ENCODE measurements at regions not wholly inside any gene's neighbourhood (a gene's known extent, or its start where the extent isn't known, plus 50 kb on each side); places are given as distances from the start of the nearest gene placed in this dataset.

- no peak for TF ChIP-seq CTCF (IDR thresholded peaks at IDR 0.05; ENCODE audit: extremely low read depth, insufficient read depth, missing control alignments)
Observed at GRCh38 chr5:30405821-30406220, 787.7 kb upstream of the CDH6 start.

DNA sequence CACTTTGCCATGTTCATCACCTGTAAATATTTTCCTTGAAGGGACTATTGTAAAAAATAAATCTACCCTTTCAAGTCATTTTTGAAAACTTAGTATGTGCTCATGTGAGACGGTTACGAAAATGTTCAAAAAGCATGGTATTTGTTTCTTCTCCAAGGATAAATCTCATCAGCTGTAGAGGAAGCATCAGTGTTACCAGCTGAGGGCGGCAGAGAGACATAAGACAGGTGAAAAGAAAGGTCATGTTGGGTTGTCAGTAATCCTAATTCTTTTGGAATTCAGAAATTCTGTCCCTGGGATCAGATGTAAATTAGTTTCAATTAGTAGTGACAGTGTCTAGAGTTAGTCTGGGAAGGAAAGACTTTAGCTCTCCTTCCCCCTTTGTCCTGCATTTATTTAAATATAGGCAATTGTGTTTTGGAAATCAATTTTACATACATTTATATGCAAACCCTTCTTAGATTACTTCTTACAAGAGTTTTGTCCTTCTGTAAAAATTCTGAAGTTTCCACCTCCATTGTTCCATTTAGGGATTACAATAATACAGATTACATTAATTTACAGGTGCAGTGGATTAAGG lies 791.9 kb upstream of the CDH6 start:
- in situ Hi-C loops (cut with MboI; ENCODE audit: low pct_unique_long_range_greater_than_20kb, low sequenced_read_pairs, unreplicated experiment): no loop called here
- peak; percentile 54 for TF ChIP-seq CTCF (IDR thresholded peaks at IDR 0.05; ENCODE audit: extremely low read depth, insufficient read depth, missing control alignments)
- no peak for DNase-seq (ENCODE audit: low spot score)

More at GRCh38 chr5:30405821-30406220, 787.7 kb upstream of the CDH6 start:
- DNase-seq (ENCODE audit: low spot score): no peak
- in situ Hi-C loops (cut with MboI; ENCODE audit: low pct_unique_long_range_greater_than_20kb, low sequenced_read_pairs, unreplicated experiment): no loop called here

GRCh38 chr5:30398423-30398822 lies 795.1 kb upstream of the CDH6 start:
- in situ Hi-C loops (cut with MboI; ENCODE audit: low pct_unique_long_range_greater_than_20kb, low sequenced_read_pairs, unreplicated experiment): no loop called here
- no peak for TF ChIP-seq CTCF (IDR thresholded peaks at IDR 0.05; ENCODE audit: extremely low read depth, insufficient read depth, missing control alignments)
- DNase-seq (ENCODE audit: low spot score): no peak

GRCh38 chr5:30392897-30393296 lies 800.6 kb upstream of the CDH6 start:
- in situ Hi-C loops (cut with MboI; ENCODE audit: low pct_unique_long_range_greater_than_20kb, low sequenced_read_pairs, unreplicated experiment): no loop called here
- no peak for TF ChIP-seq CTCF (IDR thresholded peaks at IDR 0.05; ENCODE audit: extremely low read depth, insufficient read depth, missing control alignments)
- DNase-seq (ENCODE audit: low spot score): no peak

DNA sequence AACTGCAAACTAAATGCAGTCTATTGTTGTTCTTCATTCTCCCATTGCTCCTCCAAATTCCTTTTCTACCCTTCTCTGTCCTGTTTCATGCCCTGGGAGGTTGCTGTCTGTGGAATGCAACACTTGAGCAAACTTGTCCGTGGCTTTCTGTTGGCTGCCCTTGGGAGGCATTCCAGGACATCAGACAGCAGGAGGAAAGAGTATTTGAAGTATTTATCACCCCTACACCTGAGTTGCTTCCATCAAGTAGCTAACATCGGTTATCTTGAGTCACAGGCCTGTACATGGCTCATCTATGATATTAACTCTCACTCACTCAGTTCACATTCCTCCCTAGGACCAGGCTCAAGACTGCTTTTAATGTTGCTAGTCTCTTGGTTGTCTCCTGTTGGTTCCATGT lies 803.4 kb upstream of the CDH6 start:
- in situ Hi-C loops (cut with MboI; ENCODE audit: low pct_unique_long_range_greater_than_20kb, low sequenced_read_pairs, unreplicated experiment): no loop called here
- no peak for TF ChIP-seq CTCF (IDR thresholded peaks at IDR 0.05; ENCODE audit: extremely low read depth, insufficient read depth, missing control alignments)
- DNase-seq (ENCODE audit: low spot score): no peak

DNA sequence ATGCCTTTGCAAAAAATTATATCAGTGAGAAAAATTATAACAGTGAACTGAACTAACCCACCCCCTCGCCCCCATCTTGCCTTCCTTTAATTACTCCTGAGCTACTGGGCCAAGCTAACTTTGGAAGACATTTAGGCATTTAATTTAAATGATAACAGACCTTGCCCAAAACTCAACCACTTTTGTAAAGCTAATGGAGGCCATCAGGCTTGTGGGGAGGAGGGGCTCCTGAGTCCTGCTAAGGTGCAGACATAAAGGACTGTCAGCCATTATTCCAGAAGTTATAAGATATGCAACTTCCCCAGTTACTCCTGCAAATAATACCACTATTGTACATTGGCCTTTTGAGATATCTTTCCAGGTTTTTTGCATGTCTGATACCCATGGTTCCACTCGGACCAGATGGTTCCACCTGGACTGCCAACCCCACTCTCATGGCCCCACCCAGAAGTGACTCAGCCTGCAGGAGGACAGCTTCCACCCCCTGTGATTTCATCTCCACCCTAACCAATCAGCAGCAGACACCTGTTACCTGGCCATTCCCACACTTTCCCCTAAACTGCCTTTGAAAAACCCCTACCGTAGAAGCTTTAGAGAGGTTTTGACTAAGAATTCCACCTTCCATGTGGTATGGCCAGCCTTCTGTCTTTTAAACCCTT lies 805.4 kb upstream of the CDH6 start:
- no peak for DNase-seq (ENCODE audit: low spot score)
- in situ Hi-C loops (cut with MboI; ENCODE audit: low pct_unique_long_range_greater_than_20kb, low sequenced_read_pairs, unreplicated experiment): no loop called here
- TF ChIP-seq CTCF (IDR thresholded peaks at IDR 0.05; ENCODE audit: extremely low read depth, insufficient read depth, missing control alignments): no peak
